GM12873 (cell line): ENCODE measurements at regions not wholly inside any gene's neighbourhood (a gene's known extent, or its start where the extent isn't known, plus 50 kb on each side); places are given as distances from the start of the nearest gene placed in this dataset.

Experiments used
- TF ChIP-seq, protein P1 (sequence below): IDR thresholded peaks from 2 replicates; pipeline ENCODE4 v1.5.1; 2012; ENCODE audit warnings: low read depth, mild to moderate bottlenecking, moderate library complexity, low read length, control low read depth; ENCODE audit not compliant: insufficient read depth; ENCODE audit errors: missing control alignments

DNA sequence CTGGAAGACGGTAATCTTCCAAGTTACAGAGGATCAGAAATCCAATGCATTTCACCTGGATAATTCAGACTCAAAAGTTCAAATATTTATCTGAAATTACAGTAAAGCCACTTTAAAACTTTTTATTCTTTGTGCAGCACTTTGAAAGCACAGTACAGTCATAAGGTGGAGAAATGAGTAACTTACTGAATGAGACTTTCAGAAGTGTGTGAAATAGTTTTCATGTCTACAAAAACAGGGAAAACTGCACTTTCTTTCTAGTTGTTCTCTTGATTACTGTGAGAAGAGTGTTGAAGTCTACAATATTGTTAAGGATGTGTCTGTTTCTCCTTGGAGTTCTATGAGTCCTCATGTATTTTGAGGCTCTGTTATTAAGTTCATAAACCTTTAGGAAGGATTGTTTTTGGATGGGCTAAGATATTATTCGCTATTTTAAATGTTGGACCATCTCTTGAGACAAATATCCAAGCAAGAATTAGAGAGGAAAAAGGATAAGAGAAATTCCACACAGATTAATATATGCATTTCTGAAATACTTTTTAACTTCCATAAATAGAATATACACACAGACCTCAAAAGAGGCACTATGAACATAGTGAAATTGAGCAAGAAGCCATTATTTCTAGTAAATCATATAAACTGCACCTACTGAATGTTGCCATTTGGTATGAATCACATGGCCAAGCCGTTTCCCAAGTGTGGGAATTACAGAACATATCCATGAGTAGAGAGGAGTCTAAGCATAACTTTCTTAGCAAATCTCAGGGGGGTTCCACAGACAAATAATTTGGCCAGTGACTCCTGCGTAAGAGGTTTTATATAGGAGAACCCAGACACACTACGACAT lies 83.6 kb upstream of the PLEKHM1 start:
- TF ChIP-seq, protein P1, sequence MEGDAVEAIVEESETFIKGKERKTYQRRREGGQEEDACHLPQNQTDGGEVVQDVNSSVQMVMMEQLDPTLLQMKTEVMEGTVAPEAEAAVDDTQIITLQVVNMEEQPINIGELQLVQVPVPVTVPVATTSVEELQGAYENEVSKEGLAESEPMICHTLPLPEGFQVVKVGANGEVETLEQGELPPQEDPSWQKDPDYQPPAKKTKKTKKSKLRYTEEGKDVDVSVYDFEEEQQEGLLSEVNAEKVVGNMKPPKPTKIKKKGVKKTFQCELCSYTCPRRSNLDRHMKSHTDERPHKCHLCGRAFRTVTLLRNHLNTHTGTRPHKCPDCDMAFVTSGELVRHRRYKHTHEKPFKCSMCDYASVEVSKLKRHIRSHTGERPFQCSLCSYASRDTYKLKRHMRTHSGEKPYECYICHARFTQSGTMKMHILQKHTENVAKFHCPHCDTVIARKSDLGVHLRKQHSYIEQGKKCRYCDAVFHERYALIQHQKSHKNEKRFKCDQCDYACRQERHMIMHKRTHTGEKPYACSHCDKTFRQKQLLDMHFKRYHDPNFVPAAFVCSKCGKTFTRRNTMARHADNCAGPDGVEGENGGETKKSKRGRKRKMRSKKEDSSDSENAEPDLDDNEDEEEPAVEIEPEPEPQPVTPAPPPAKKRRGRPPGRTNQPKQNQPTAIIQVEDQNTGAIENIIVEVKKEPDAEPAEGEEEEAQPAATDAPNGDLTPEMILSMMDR: no peak

DNA sequence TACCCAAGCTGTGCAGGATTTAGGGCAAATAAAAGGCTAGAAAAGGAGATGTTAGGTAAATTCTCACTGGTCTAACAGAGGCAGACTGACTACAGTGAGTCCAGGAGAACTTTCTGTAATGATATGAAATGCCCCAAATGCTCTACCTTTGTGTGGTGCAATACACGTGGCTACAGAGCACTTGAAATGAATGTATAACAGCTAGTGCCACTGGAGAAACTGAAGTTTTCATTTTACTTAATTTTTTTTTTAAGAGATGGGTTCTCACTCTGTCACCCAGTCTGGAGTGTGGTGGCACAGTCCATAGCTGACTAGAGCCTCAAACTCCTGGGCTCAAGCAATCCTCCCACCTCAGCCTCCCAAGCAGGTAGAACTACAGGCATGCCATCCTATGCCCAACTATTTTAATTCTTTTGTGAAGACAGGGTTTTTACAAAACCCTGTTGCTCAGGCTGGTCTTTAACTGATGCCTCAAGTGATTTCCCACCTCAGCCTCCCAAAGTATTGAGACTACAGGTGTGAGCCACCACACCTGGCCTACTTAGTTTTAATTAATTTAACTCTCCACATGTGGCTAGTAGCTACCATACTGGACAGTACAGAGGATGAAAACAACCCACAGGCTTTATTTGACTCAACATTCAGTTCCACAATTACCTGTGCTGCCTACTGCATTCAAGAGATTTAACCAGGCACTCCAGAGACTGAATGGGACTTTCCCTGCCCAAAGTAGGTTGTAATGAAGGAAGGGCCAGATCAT lies 84.8 kb upstream of the PLEKHM1 start:
- TF ChIP-seq, protein P1: no peak

DNA sequence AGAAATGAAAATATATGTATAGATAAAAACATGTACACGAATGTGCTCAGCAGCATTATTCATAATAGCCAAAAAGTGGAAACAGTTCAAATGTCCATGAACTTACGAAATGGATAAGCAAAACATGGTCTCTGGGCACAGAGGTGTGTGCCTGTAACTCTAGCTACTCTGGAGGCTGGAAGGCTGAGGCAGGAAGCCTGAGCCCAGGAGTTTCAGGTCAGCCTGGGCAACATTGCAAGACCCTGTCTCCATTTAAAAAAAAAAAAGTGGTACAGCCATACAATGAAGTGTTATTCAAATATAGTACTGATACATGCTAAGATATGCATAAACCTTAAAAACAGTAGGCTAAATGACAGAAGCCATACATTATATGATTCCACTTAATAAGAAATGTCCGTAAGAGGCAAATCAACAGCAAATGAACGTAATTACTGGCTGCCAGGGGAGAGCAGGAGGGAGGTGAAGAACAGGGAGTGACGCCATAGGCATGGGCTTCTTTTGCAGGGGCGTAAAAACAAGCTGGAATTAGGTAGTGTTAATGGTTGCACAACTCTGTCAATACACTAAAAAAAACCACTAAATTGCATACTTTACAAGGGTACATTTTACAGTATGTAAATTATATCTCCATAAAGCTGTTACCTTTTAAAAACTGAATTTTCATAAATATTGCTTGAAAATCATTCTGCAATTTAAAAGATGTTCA lies 87.2 kb upstream of the PLEKHM1 start:
- TF ChIP-seq, protein P1: no peak

DNA sequence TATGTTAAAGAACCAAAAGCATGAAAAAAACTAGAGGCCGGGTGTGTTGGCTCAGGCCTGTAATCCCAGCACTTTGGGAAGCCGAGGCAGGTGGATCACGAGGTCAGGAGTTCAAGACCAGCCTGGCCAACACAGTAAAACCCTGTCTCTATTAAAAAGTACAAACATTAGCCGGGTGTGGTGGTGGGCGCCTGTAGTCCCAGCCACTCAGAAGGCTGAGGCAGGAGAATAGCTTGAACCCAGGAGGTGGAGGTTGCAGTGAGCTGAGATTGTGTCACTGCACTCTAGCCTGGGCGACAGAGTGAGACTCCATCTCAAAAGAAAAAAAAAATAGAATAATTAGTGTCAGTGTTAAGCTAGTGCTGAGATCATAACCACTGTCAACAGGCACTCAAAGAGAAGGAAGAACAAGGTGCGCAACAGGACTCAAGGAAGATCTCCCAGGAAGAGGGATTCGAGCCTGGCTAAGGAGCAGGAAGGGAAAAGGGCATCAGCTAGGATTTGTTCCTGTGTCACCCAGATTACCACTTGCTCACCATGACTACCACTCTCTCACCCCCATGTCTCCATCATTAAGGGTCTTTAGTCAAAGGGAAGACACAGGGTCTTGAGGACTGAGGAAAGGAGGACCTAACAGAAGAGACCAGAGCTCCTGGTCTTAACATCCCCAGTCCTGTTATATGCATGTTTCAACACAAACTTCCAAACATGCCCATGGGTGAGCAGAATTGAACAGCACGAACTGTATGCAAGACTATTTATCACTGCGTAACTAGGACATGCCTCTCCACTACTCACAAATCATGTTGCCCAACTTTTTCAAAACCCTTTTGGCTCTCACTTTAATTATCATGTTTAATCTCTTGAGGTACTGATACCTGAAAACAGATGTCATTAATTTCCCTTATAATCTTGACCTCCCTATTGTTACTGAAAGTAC lies 88.3 kb upstream of the PLEKHM1 start:
- TF ChIP-seq, protein P1: no peak

DNA sequence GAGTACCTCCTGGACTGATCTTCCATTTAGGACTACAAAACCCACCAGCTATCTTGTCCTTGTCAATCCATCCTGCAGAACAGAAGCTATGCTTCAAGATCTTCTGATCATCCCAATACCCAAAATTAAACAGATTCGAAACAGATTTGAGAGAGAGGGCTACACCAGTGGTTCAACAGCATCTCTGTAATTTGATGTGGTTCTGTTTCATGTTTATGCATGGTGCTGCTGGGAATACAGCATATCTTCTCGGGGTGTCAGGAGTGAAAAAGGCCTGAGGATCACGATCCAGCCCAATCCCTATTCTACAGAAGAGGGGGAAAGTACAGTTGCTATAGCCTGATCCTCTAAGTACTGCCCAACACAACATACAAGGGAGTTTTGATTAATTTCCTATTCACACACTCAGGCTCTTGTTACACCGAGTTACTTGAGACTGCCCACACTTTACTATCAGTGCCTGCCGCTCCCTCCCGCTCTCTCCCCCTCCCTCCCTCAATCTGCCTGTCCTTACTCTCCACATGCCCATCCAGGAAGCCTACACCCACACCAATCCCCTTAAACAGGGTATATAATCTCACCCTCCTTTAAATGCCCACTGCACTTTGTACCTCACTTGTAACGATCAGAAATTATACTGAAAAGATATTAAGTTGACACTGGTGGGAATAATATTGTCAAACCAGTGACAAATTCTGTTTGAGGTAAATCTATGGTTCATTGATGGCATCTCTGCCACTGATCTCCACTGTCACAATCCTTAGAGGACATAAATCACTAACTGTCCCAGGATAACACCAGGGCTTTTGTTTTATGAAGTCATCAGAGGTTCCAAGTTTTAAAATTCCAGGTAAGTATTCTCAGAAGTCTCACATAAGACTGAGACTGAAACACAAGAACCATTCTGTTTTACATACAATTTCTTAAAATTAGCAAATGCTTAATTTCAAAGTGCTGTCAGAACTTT lies 89.3 kb upstream of the PLEKHM1 start:
- TF ChIP-seq, protein P1: no peak

DNA sequence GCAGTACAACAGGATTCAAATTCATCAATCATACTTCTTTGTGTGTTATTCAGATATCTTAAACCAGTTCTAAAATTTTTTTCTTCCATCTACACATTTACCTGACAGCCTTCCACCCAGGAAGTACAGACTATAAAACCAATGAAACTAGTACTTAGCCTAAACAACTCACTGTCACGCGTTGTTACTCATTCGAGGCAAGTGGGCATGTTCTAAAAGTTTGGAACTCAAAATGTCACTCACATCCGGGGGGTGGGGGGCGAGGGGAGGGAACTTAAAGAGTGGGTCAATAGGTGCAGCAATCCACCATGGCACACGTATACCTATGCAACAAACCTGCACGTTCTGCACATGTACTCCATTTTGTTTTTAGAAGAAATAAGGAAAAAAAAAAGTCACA lies 90.4 kb upstream of the PLEKHM1 start:
- TF ChIP-seq, protein P1: no peak
